ENCODE measurements at regions not wholly inside any gene's neighbourhood (a gene's known extent, or its start where the extent isn't known, plus 50 kb on each side); places are given as distances from the start of the nearest gene placed in this dataset.
A peak's percentile ranks its signal among the peaks of the same experiment; 100 is the strongest.

GRCh38 chr13:67740871-67741535 is 510.9 kb upstream of the PCDH9 start:
- no peak overlapping the region for H3K4me3 ChIP-seq (ENCODE audit: extremely low read depth in 1 of 4, insufficient read depth in 2 of 4, low read depth in 3 of 4, low read length in 4 of 4)
- DNase-seq (ENCODE audit: low read depth in 1 of 2, low spot score in 2 of 2) (no peak), FAIRE-seq (no peak)
- H3K56ac ChIP-seq (replicated peaks; ENCODE audit: insufficient read length, low read depth, low read length) = no peak overlapping the region
- WGBS, 2 experiments (ENCODE audit: extremely low coverage in 1 of 2, insufficient coverage in 1 of 2, insufficient read length in 1 of 2, insufficient replicate concordance in 2 of 2, low coverage in 1 of 2, low lambda C conversion rate in 2 of 2, missing lambda C conversion rate in 1 of 2) = 86% methylated on average over 4 of the region's 4 CpGs; no CpG with 5 or more reads in 1 of the 2 experiments
- H3K27me3 ChIP-seq (replicated peaks in 1 of 4; ENCODE audit: control insufficient read depth in 3 of 4, extremely low read depth in 1 of 4, insufficient read depth in 3 of 4, low read length in 3 of 4) = no peaks in the 10 kb centered on the region
- H3K79me1 ChIP-seq (ENCODE audit: low read depth, low read length) = no peaks in the 10 kb centered on the region
- no peaks in the 10 kb centered on the region for H3K36me3 ChIP-seq (ENCODE audit: control insufficient read depth in 2 of 4, insufficient read depth in 4 of 4, low read length in 3 of 4)
- no peak overlapping the region for H3K27ac ChIP-seq (ENCODE audit: low read depth, low read length)
- no peaks in the 10 kb centered on the region for H3K79me2 ChIP-seq (ENCODE audit: control insufficient read depth in 1 of 2, insufficient read depth in 2 of 2, low read length in 2 of 2)
- no peaks in the 10 kb centered on the region for H4K20me1 ChIP-seq (replicated peaks in 1 of 2; ENCODE audit: control insufficient read depth in 1 of 2, insufficient read depth in 2 of 2, low read length in 2 of 2)
- ChIA-PET CTCF (ENCODE audit: partially characterized antibody) (no interaction called here), POLR2A (ENCODE audit: partially characterized antibody) (no interaction called here)
- no peak overlapping the region for H2BK12ac ChIP-seq (ENCODE audit: low read depth, low read length)
- H2BK120ac ChIP-seq (replicated peaks; ENCODE audit: low read depth, low read length) = no peak overlapping the region
- no peak overlapping the region for H3K14ac ChIP-seq (ENCODE audit: insufficient read length)
- no peak overlapping the region for H3K9ac ChIP-seq (replicated peaks in 1 of 4; ENCODE audit: extremely low read depth in 1 of 4, low read depth in 3 of 4, low read length in 3 of 4)
- H4K91ac ChIP-seq (replicated peaks; ENCODE audit: insufficient read length, low read length) = no peak overlapping the region
- H3K4me2 ChIP-seq (ENCODE audit: insufficient read depth in 1 of 2, low read depth in 2 of 2, low read length in 2 of 2) = no peak overlapping the region
- no peak overlapping the region for H4K8ac ChIP-seq (ENCODE audit: extremely low read depth, insufficient read depth, low read length)
- H3K4ac ChIP-seq (replicated peaks; ENCODE audit: insufficient read length, low read depth, low read length) = no peak overlapping the region
- no peak overlapping the region for H2BK15ac ChIP-seq (ENCODE audit: low read length)
- H3K9me3 ChIP-seq (ENCODE audit: insufficient read depth in 2 of 2, low read depth in 1 of 2, low read length in 1 of 2) = no peaks in the 10 kb centered on the region
- peaks cover 0 to 6% (median 1%) of the 10 kb centered on the region in 4 experiments; a peak in 4 of 7 replicates for H3K4me1 ChIP-seq (replicated peaks in 1 of 4; ENCODE audit: control insufficient read depth in 3 of 4, insufficient read depth in 4 of 4, low read length in 3 of 4)
- no peaks in the 10 kb centered on the region for H3K23me2 ChIP-seq (ENCODE audit: low read depth, low read length)
- H2AK5ac ChIP-seq (ENCODE audit: low read depth, low read length) = no peak overlapping the region
- H4K5ac ChIP-seq (ENCODE audit: insufficient read length, low read depth, low read length) = no peak overlapping the region
- TF ChIP-seq SIN3A (conservative IDR thresholded peaks at IDR 0.05 in 1 of 2, IDR thresholded peaks at IDR 0.05 in 1 of 2; ENCODE audit: low read depth in 1 of 2, low read length in 2 of 2) (no peak), PHF8 (conservative IDR thresholded peaks at IDR 0.05; ENCODE audit: low read depth, low read length) (no peak), CBX8 (IDR thresholded peaks at IDR 0.05; ENCODE audit: borderline replicate concordance, low read depth, low read length) (no peak), SRF (IDR thresholded peaks at IDR 0.05; ENCODE audit: low read depth, low read length) (0 out of 2 replicates have a peak, but pooled peaks have one; percentile 35), ASH2L (IDR thresholded peaks at IDR 0.05; ENCODE audit: low read length) (no peak), BACH1 (IDR thresholded peaks at IDR 0.05; ENCODE audit: low read length) (no peak), EZH2 (IDR thresholded peaks at IDR 0.05; ENCODE audit: low read depth, low read length, severe bottlenecking) (no peak)
- H2BK5ac ChIP-seq (ENCODE audit: low read depth, low read length) = no peak overlapping the region
- no peak overlapping the region for H3K18ac ChIP-seq (ENCODE audit: extremely low read depth, low read length)
- H2AFZ ChIP-seq (ENCODE audit: low read length) = no peak overlapping the region
- H2BK20ac ChIP-seq (ENCODE audit: low read length) = no peak overlapping the region
- no peak overlapping the region for H3K23ac ChIP-seq (ENCODE audit: insufficient read length)

Data from H1 (cell line).